HL-60 (cell line): ENCODE measurements at regions not wholly inside any gene's neighbourhood (a gene's known extent, or its start where the extent isn't known, plus 50 kb on each side); places are given as distances from the start of the nearest gene placed in this dataset.
"Not testable (repeated sequence)": the region's sequence is repeated elsewhere in the genome, so short reads cannot be mapped to it uniquely, and the experiment has no call there.

Experiments used
- DNase-seq, 2 experiments: peaks; one replicate each; pipeline ENCODE4 v3.0.0-alpha.2; 2010 to 2020; ENCODE audit warnings: low read depth in 1 of 2, low spot score in 1 of 2
- H3K27ac ChIP-seq: fragments of 250-450 bp; sonication (Bioruptor Pico); replicated peaks from 2 replicates; pipeline ENCODE4 v1.5.1; 2020; ENCODE audit warnings: mild to moderate bottlenecking, moderate library complexity
- H3K27me3 ChIP-seq: fragments of 250-450 bp; sonication (Bioruptor Pico); 2 replicates; pipeline ENCODE4 v1.5.1; 2021; ENCODE audit warnings: mild to moderate bottlenecking, moderate library complexity; ENCODE audit not compliant: insufficient read depth, poor library complexity, severe bottlenecking
- H3K4me3 ChIP-seq: replicated peaks from 2 replicates; pipeline ENCODE4 v1.5.1; 2011; ENCODE audit warnings: mild to moderate bottlenecking, control low read depth, low read length; ENCODE audit not compliant: insufficient read depth
- GABPA ChIP-seq: IDR thresholded peaks from 2 replicates; pipeline ENCODE4 v1.6.1; 2012; ENCODE audit warnings: low read depth
- POLR2AphosphoS5 ChIP-seq: IDR thresholded peaks from 2 replicates; pipeline ENCODE4 v1.6.1; 2012; ENCODE audit warnings: low read depth
- SPI1 ChIP-seq: IDR thresholded peaks from 2 replicates; pipeline ENCODE4 v1.6.1; 2012; ENCODE audit warnings: low read depth, mild to moderate bottlenecking, borderline replicate concordance
- TF ChIP-seq, protein P1 (sequence below): IDR thresholded peaks from one replicate; pipeline ENCODE4 v1.5.1; 2011; ENCODE audit warnings: low read length, control low read depth, inconsistent platforms; ENCODE audit not compliant: insufficient read depth
- TF ChIP-seq, protein P2 (sequence below): IDR thresholded peaks from 2 replicates; pipeline ENCODE4 v1.6.1; 2012; ENCODE audit warnings: low read depth; ENCODE audit not compliant: insufficient replicate concordance

- TF ChIP-seq, protein P1, sequence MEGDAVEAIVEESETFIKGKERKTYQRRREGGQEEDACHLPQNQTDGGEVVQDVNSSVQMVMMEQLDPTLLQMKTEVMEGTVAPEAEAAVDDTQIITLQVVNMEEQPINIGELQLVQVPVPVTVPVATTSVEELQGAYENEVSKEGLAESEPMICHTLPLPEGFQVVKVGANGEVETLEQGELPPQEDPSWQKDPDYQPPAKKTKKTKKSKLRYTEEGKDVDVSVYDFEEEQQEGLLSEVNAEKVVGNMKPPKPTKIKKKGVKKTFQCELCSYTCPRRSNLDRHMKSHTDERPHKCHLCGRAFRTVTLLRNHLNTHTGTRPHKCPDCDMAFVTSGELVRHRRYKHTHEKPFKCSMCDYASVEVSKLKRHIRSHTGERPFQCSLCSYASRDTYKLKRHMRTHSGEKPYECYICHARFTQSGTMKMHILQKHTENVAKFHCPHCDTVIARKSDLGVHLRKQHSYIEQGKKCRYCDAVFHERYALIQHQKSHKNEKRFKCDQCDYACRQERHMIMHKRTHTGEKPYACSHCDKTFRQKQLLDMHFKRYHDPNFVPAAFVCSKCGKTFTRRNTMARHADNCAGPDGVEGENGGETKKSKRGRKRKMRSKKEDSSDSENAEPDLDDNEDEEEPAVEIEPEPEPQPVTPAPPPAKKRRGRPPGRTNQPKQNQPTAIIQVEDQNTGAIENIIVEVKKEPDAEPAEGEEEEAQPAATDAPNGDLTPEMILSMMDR, result no peak
- no peak for TF ChIP-seq SPI1
- TF ChIP-seq POLR2AphosphoS5, result no peak
- TF ChIP-seq, protein P2, sequence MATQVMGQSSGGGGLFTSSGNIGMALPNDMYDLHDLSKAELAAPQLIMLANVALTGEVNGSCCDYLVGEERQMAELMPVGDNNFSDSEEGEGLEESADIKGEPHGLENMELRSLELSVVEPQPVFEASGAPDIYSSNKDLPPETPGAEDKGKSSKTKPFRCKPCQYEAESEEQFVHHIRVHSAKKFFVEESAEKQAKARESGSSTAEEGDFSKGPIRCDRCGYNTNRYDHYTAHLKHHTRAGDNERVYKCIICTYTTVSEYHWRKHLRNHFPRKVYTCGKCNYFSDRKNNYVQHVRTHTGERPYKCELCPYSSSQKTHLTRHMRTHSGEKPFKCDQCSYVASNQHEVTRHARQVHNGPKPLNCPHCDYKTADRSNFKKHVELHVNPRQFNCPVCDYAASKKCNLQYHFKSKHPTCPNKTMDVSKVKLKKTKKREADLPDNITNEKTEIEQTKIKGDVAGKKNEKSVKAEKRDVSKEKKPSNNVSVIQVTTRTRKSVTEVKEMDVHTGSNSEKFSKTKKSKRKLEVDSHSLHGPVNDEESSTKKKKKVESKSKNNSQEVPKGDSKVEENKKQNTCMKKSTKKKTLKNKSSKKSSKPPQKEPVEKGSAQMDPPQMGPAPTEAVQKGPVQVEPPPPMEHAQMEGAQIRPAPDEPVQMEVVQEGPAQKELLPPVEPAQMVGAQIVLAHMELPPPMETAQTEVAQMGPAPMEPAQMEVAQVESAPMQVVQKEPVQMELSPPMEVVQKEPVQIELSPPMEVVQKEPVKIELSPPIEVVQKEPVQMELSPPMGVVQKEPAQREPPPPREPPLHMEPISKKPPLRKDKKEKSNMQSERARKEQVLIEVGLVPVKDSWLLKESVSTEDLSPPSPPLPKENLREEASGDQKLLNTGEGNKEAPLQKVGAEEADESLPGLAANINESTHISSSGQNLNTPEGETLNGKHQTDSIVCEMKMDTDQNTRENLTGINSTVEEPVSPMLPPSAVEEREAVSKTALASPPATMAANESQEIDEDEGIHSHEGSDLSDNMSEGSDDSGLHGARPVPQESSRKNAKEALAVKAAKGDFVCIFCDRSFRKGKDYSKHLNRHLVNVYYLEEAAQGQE, result no peak
- TF ChIP-seq GABPA, result no peak
- H3K27ac ChIP-seq, result no peak overlapping the region
- no peak for DNase-seq
Observed at GRCh38 chr5:10018201-10019069, 231.3 kb downstream of the ATPSCKMT start.

GRCh38 chr5:10017786-10018185, 231.9 kb downstream of the ATPSCKMT start:
- H3K27ac ChIP-seq, result no peak overlapping the region
- no peaks in the 10 kb centered on the region for H3K27me3 ChIP-seq
- no peak for DNase-seq
- no peak overlapping the region for H3K4me3 ChIP-seq
- TF ChIP-seq, protein P2, result no peak
- TF ChIP-seq GABPA (no peak), POLR2AphosphoS5 (no peak), SPI1 (no peak)
- TF ChIP-seq, protein P1, result no peak

More at GRCh38 chr5:10018201-10019069, 231.3 kb downstream of the ATPSCKMT start:
- Histone ChIP-seq H3K27me3 (no peaks in the 10 kb centered on the region), H3K4me3 (no peak overlapping the region)

DNA sequence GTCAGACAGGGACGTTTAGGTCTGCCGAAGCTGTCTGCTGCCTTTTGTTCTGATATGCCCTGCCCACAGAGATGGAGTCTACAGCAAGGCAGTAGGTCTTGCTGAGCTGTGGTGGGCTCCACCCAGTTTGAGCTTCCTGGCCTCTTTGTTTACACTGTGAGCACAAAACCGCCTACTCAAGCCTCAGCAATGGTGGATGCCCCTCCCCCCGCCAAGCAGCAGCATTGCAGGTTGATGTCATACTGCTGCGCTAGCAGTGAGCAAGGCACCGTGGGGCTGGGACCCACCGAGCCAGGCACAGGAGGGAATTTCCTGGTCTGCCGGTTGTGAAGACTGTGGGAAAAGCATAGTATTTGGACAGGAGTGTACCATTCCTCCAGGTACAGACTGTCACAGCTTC, 233.1 kb downstream of the ATPSCKMT start:
- not testable (repeated sequence) for DNase-seq, H3K27ac ChIP-seq, H3K4me3 ChIP-seq, H3K27me3 ChIP-seq

- H3K27ac ChIP-seq, H3K4me3 ChIP-seq, H3K27me3 ChIP-seq, DNase-seq: not testable (repeated sequence)
Observed at GRCh38 chr5:10015681-10016080, 234.0 kb downstream of the ATPSCKMT start.

DNA sequence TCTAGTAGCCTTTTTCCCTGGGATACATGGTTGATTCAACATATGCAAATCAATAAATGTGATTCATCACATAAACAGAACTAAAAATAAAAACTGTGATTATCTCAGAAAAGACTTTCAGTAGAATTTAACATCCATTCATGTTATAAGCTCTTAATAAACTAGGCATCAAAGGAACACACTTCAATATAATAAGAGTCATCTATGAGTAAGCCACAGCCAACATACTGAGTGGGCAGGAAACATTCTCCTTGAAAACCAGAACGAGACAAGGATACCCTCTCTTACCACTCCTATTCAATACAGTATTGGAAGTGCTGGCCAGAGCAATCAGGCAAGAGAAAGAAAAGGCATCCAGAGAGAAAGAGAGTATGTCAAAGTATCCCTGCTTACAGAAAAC, 239.9 kb downstream of the ATPSCKMT start:
- H3K27ac ChIP-seq, result no peak overlapping the region
- no peak for DNase-seq
- H3K4me3 ChIP-seq, result no peak overlapping the region
- TF ChIP-seq SPI1, result no peak
- TF ChIP-seq GABPA, result no peak
- TF ChIP-seq POLR2AphosphoS5, result no peak
- H3K27me3 ChIP-seq, result no peaks in the 10 kb centered on the region
